Esophagus (tissue), 2 donors: ENCODE measurements at regions not wholly inside any gene's neighbourhood (a gene's known extent, or its start where the extent isn't known, plus 50 kb on each side); places are given as distances from the start of the nearest gene placed in this dataset.
"Not testable (repeated sequence)": the region's sequence is repeated elsewhere in the genome, so short reads cannot be mapped to it uniquely, and the experiment has no call there.

Experiments
- H3K27ac ChIP-seq, 2 donors: one replicate each; pipeline ENCODE4 v1.5.1; 2013; ENCODE audit warnings: low read depth in 2 of 2, mild to moderate bottlenecking in 2 of 2, inconsistent platforms in 1 of 2, low read length in 1 of 2, moderate library complexity in 1 of 2
- H3K27me3 ChIP-seq, 2 donors: one replicate each; pipeline ENCODE4 v1.6.1; 2013; ENCODE audit warnings: low read length in 2 of 2, control low read depth in 1 of 2, mild to moderate bottlenecking in 1 of 2; ENCODE audit not compliant: insufficient read depth in 2 of 2, control insufficient read depth in 1 of 2
- H3K36me3 ChIP-seq, 2 donors: one replicate each; pipeline ENCODE4 v1.6.1; 2013; ENCODE audit warnings: low read length in 1 of 2; ENCODE audit not compliant: control insufficient read depth in 2 of 2, insufficient read depth in 2 of 2
- H3K4me1 ChIP-seq, 2 donors: one replicate each; pipeline ENCODE4 v1.6.1; 2013; ENCODE audit warnings: low read length in 1 of 2; ENCODE audit not compliant: control insufficient read depth in 2 of 2, insufficient read depth in 2 of 2
- H3K4me3 ChIP-seq, 2 donors: one replicate each; pipeline ENCODE4 v1.5.1; 2013; ENCODE audit warnings: low read length in 2 of 2, mild to moderate bottlenecking in 2 of 2, low read depth in 1 of 2, moderate library complexity in 1 of 2
- H3K9me3 ChIP-seq, 2 donors: one replicate each; pipeline ENCODE4 v1.6.1; 2013; ENCODE audit warnings: mild to moderate bottlenecking in 2 of 2, low read depth in 1 of 2, low read length in 1 of 2, moderate library complexity in 1 of 2; ENCODE audit not compliant: control insufficient read depth in 2 of 2, insufficient read depth in 1 of 2
- WGBS, 2 donors: extraction: QIAGEN DNeasy Blood & Tissue Kit; methylation state at CpG; one replicate each; pipeline ENCODE4 v1.1.7; 2013; 5-methylcytosine and 5-hydroxymethylcytosine counted together
- donor health status: healthy with polysubstance abuse.
- donor health status: Bipolar disorder and iron deficiency.

DNA sequence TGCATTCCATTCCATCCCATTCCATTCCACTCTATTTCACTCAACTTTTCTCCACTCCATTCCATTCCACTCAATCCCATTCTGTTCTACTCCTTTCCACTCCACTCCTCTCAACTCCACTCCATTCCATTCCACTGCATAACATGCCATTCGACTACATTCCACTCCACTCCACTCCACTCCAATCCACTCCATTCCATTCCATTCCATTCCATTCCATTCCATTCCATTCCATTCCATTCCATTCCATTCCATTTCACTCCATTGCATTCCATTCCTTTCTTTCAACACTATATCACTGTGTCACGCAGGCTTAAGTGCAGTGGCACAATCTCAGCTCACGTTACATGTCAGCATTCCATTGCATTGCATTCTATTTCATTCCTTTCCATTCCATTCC lies 1430.4 kb downstream of the TSPY10 start:
- WGBS, 2 donors, result 11 to 31% methylated on average over 3 of the region's 3 CpGs
- H3K27ac ChIP-seq, H3K4me1 ChIP-seq, H3K27me3 ChIP-seq, H3K4me3 ChIP-seq, H3K36me3 ChIP-seq: not testable (repeated sequence)
- peaks cover 0 to 17% of the 10 kb centered on the region in 2 donors for H3K9me3 ChIP-seq

DNA sequence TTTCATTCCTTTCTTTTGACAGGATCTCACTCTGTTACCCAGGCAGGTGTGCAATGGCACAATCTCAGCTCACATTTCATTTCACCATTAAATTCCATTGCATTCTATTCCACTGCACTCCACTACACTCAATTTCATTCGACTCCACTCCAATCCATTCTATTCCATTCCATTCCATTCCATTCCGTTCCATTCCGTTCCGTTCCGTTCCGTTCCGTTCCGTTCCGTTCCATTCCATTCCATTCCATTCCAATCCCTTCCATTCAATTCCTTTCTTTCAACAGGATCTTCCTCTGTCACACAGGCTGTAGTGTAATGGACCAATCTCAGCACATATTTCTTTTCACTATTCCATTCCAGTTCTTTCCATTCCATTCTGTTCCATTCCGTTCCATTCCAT lies 1445.7 kb downstream of the TSPY10 start:
- WGBS, 2 donors, result 18 to 59% methylated on average over 8 to 10 of the region's 10 CpGs
- no peak overlapping the region for H3K4me3 ChIP-seq
- peaks cover 0 to 20% of the 10 kb centered on the region in 2 donors for H3K9me3 ChIP-seq
- H3K27me3 ChIP-seq, result no peaks in the 10 kb centered on the region
- H3K27ac ChIP-seq, result no peak overlapping the region
- no peaks in the 10 kb centered on the region for H3K4me1 ChIP-seq
- no peaks in the 10 kb centered on the region for H3K36me3 ChIP-seq

DNA sequence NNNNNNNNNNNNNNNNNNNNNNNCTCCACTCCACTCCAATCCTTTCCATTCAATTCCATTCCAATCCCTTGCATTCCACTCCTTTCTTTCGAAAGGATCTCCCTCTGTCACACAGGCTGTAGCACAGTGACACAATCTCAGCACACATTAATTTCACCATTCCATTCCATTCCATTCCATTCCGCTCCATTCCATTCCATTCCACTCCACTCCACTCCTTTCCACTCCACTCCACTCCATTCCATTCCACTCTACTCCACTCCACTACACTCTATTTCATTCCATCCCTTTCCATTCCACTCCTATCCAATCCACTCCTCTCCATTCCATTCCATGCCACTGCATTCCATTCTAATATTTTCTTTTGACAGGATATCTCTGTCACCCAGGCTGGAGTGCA lies 1459.0 kb downstream of the TSPY10 start:
- Histone ChIP-seq H3K9me3 (peaks cover 0 to 31% of the 10 kb centered on the region in 2 donors), H3K4me1 (no peaks in the 10 kb centered on the region), H3K4me3 (no peak overlapping the region), H3K36me3 (no peaks in the 10 kb centered on the region), H3K27ac (no peak overlapping the region), H3K27me3 (no peaks in the 10 kb centered on the region)
- WGBS, 2 donors, result 30 to 65% methylated on average over 2 of the region's 2 CpGs

DNA sequence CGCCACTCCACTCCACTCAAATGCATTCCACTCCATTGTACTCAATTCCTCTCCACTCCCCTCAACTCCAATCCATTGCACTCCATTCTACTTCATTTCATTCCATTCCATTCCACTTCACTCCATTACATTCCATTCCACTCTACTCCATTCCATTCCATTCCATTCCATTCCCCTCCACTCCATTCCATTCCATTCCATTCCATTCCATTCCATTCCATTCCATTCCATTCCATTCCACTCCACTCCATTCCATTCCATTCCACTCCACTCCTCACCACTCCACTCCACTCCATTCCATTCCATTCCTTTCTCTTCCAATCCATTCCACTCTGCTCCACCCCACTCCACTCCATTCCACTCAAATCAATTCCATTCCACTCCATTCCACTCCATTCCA lies 1459.9 kb downstream of the TSPY10 start:
- no peaks in the 10 kb centered on the region for H3K27me3 ChIP-seq
- no peak overlapping the region for H3K4me3 ChIP-seq
- H3K4me1 ChIP-seq, result no peaks in the 10 kb centered on the region
- H3K9me3 ChIP-seq, result peaks cover 0 to 31% of the 10 kb centered on the region in 2 donors
- WGBS, 2 donors, result 28% methylated on average over 1 of the region's 1 CpG; no CpG with 5 or more reads in 1 of the 2 donors
- H3K27ac ChIP-seq, result no peak overlapping the region
- H3K36me3 ChIP-seq, result no peaks in the 10 kb centered on the region

DNA sequence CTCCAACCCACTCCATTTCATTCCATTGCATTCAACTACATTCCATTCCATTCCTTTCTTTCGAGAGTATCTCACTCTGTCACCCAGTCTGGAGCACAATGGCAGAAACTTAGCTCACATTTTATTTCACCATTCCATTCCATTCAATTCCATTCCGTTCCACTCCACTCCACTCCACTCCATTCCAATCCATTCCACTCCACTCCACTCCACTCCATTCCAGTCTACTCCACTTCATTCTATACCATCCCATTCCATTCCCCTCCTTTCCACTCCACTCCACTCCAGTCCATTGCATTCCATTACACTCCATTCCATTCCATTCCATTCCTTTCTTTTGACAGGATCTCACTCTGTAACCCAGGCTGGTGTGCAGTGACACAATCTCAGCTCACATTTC lies 1466.3 kb downstream of the TSPY10 start:
- no peak overlapping the region for H3K4me3 ChIP-seq
- H3K27me3 ChIP-seq, result no peaks in the 10 kb centered on the region
- H3K9me3 ChIP-seq, result peaks cover 0 to 34% of the 10 kb centered on the region in 2 donors
- no peak overlapping the region for H3K27ac ChIP-seq
- no peaks in the 10 kb centered on the region for H3K4me1 ChIP-seq
- WGBS, 2 donors, result 20 to 55% methylated on average over 1 to 2 of the region's 2 CpGs
- no peaks in the 10 kb centered on the region for H3K36me3 ChIP-seq

DNA sequence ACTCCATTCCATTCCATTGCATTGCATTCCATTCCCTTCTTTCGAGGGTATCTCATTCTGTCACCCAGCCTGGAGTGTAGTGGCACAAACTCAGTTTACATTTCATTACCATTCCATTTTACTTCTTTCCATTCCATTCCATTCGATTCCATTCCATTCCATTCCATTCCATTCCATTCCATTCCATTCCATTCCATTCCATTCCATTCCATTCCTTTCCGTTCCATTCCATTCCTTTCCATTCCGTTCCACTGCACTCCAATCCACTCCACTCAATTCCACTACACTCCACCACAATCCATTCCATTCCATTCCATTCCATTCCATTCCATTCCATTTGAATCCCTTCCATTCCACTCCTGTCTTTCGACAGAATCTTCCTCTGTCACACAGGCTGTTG lies 1472.0 kb downstream of the TSPY10 start:
- not testable (repeated sequence) for H3K36me3 ChIP-seq, H3K4me3 ChIP-seq, H3K27me3 ChIP-seq, H3K4me1 ChIP-seq, H3K27ac ChIP-seq
- WGBS, 2 donors, result 25 to 48% methylated on average over 5 of the region's 5 CpGs
- H3K9me3 ChIP-seq, result peaks cover 0 to 13% of the 10 kb centered on the region in 2 donors

DNA sequence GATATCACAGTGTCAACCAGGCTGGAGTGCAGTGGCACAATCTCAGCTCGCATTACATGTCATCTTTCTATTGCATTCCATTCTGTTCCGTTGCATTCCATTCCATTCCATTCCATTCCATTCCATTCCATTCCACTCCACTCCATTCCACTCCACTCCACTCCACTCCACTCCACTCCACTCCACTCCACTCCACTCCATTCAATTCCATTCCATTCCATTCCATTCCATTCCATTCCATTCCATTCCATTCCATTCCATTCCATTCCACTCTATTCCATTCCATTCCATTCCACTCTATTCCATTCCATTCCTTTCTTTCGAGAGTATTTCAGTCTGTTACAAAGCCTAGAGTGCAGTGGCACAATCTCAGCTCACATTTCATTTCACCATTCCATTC lies 1486.5 kb downstream of the TSPY10 start:
- not testable (repeated sequence) for H3K36me3 ChIP-seq, H3K27me3 ChIP-seq, H3K4me1 ChIP-seq, H3K4me3 ChIP-seq, H3K27ac ChIP-seq
- WGBS, 2 donors, result 27 to 49% methylated on average over 2 to 3 of the region's 3 CpGs
- H3K9me3 ChIP-seq, result peaks cover 0 to 22% of the 10 kb centered on the region in 2 donors

DNA sequence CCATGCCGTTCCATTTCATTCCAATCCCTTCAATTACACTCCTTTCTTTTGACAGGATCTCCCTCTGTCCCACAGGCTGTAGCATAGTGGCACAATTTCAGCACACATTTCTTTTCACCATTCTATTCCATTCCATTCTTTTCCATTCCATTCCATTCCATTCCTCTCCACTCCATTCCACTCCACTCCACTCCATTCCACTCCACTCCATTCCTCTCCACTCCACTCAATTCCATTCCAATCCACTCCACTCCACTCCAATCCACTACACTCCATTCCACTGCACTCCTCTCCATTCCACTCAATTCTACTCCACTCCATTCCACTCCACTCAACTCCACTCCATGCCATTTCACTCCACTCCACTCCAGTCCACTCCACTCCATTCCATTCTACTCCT lies 1495.1 kb downstream of the TSPY10 start:
- Histone ChIP-seq H3K27me3 (no peaks in the 10 kb centered on the region), H3K36me3 (no peaks in the 10 kb centered on the region), H3K9me3 (peaks cover 0 to 19% of the 10 kb centered on the region in 2 donors), H3K4me1 (no peaks in the 10 kb centered on the region), H3K27ac (no peak overlapping the region), H3K4me3 (no peak overlapping the region)
- 72 to 83% methylated on average over 1 of the region's 1 CpG for WGBS, 2 donors

DNA sequence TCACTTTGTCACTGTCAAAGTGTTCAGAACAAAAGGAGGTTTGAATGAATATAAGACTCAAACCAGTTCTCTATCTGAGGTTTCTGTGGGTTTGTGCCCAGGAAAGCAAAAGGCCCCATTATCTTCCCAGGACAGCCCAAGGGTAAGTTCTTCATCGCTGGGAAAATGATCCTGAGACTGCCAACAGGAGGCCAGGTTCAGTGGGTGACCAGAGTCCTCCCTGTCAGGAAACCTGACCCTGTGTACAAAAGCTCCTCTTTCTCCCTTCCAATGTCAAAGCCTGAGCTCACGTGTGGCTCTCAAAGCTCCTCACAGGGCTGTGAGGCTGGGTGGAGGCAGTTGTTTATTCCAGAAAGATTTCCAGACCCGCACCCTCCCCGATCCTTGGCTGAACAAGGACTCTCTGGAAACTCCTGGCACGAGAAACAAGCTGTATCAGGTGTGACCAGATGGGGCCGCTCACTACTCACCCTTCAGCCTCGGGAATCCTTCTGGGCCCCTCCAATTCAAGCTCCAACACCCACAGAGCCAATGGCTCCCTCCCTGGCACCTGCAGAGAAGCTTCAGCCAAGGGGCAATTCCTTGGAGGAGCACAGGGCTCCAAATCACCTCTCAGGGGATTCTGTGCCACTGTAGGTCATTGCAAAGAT lies 1516.7 kb downstream of the TSPY10 start:
- Histone ChIP-seq H3K36me3 (no peaks in the 10 kb centered on the region), H3K4me3 (no peak overlapping the region), H3K27me3 (no peaks in the 10 kb centered on the region), H3K27ac (no peak overlapping the region), H3K9me3 (peaks cover 0 to 4% of the 10 kb centered on the region in 2 donors), H3K4me1 (no peaks in the 10 kb centered on the region)
- 39% methylated on average over 7 of the region's 7 CpGs; no CpG with 5 or more reads in 1 of the 2 donors for WGBS, 2 donors

DNA sequence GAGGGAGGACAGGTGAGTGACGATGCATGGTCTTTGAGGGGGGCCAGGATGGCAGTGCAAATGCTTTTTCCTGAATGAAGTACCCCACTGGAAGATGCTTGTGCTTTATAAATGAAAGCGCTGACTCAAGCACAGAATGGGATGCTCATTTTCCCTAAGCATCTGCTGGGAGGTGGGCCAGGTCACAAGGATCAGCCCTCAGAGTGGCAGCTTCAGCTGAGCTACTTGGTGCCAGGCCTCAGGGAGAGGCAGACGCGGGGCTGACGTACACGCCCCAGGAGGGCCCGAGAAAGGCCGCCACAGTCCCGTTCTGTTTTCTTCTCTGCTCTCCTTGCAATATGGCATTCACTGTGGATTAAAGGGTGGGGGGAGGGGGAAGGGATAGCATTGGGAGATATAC lies 1535.8 kb downstream of the TSPY10 start:
- 80% methylated on average over 9 of the region's 9 CpGs; no CpG with 5 or more reads in 1 of the 2 donors for WGBS, 2 donors
- no peak overlapping the region for H3K27ac ChIP-seq

More for the DNA sequence above, 1535.8 kb downstream of the TSPY10 start:
- Histone ChIP-seq H3K4me3 (no peak overlapping the region), H3K9me3 (peaks cover 0 to 2% of the 10 kb centered on the region in 2 donors), H3K36me3 (no peaks in the 10 kb centered on the region), H3K27me3 (no peaks in the 10 kb centered on the region), H3K4me1 (no peaks in the 10 kb centered on the region)
